Adipocyte (in vitro differentiated cells): ENCODE measurements at regions not wholly inside any gene's neighbourhood (a gene's known extent, or its start where the extent isn't known, plus 50 kb on each side); places are given as distances from the start of the nearest gene placed in this dataset.
"Not testable (repeated sequence)": the region's sequence is repeated elsewhere in the genome, so short reads cannot be mapped to it uniquely, and the experiment has no call there.

Experiments used
- DNase-seq: peaks from one replicate; pipeline ENCODE4 v3.0.0-alpha.2; 2015; ENCODE audit warnings: low read depth
- H3K27me3 ChIP-seq: replicated peaks from 2 replicates; pipeline ENCODE4 v1.7.0; 2013; ENCODE audit warnings: mild to moderate bottlenecking, low read length, moderate library complexity; ENCODE audit not compliant: control insufficient read depth, insufficient read depth
- H3K36me3 ChIP-seq: 2 replicates; pipeline ENCODE4 v1.7.0; 2013; ENCODE audit warnings: low read length, mild to moderate bottlenecking, moderate library complexity; ENCODE audit not compliant: control insufficient read depth, insufficient read depth, severe bottlenecking
- H3K4me1 ChIP-seq: 2 replicates; pipeline ENCODE4 v1.7.0; 2013; ENCODE audit warnings: mild to moderate bottlenecking, low read length, moderate library complexity; ENCODE audit not compliant: control insufficient read depth, insufficient read depth
- H3K4me3 ChIP-seq: 2 replicates; pipeline ENCODE4 v1.7.0; 2013; ENCODE audit warnings: mild to moderate bottlenecking, low read length, moderate library complexity
- H3K9ac ChIP-seq: 2 replicates; pipeline ENCODE4 v1.7.0; 2013; ENCODE audit warnings: mild to moderate bottlenecking, low read length, moderate library complexity
- H3K9me3 ChIP-seq: 2 replicates; pipeline ENCODE4 v1.7.0; 2013; ENCODE audit warnings: mild to moderate bottlenecking, low read length, moderate library complexity; ENCODE audit not compliant: control insufficient read depth

DNA sequence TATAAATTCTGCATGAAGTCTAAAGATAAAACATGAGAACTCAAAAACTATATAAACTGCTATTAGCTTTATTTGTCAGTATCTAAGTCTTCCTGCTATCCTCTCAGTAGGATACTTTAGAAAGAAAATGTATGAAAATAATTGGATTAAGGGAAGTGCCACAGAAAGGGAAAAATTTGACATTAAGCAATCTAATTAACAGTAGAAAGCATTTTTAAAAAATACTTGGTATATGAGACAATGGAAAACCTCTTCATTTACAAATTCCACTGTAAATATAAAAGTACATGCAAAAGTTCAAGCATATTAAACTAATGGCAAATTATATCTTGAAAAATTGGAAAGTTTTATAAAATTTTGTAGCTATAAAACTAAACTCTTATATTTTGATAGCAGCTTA lies 518.6 kb upstream of the NUDT12 start:
- H3K36me3 ChIP-seq: no peaks in the 10 kb centered on the region
- no peak overlapping the region for H3K9ac ChIP-seq
- no peak overlapping the region for H3K4me3 ChIP-seq
- no peaks in the 10 kb centered on the region for H3K27me3 ChIP-seq
- H3K4me1 ChIP-seq: no peaks in the 10 kb centered on the region
- no peak for DNase-seq
- no peaks in the 10 kb centered on the region for H3K9me3 ChIP-seq

DNA sequence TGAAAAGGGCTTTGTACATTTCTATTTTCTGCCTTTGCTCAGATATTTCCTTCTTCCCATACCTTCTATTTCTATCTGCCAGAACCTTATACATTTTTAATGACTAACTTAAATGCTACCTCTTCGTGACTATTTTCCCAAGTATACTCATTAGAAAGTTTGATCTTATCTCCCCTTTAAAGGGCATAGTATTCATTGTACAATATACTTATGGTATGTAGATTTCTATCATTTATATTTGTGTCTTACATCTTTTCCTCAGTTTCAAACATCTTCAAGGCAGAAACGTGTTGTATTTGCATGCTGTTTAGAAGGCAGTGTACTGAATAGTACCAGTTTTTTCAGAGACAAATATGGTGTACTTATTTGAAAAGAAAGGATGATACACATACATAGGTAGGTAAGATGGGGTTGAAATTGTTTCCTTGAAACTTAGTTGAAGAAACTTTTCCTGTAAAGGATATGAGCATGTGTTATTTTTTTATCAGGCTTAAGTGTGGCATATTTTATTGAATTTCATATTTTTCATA lies 518.1 kb upstream of the NUDT12 start:
- Histone ChIP-seq H3K36me3 (no peaks in the 10 kb centered on the region), H3K4me3 (no peak overlapping the region), H3K9me3 (no peaks in the 10 kb centered on the region), H3K27me3 (no peaks in the 10 kb centered on the region), H3K9ac (no peak overlapping the region), H3K4me1 (no peaks in the 10 kb centered on the region)
- no peak for DNase-seq

DNA sequence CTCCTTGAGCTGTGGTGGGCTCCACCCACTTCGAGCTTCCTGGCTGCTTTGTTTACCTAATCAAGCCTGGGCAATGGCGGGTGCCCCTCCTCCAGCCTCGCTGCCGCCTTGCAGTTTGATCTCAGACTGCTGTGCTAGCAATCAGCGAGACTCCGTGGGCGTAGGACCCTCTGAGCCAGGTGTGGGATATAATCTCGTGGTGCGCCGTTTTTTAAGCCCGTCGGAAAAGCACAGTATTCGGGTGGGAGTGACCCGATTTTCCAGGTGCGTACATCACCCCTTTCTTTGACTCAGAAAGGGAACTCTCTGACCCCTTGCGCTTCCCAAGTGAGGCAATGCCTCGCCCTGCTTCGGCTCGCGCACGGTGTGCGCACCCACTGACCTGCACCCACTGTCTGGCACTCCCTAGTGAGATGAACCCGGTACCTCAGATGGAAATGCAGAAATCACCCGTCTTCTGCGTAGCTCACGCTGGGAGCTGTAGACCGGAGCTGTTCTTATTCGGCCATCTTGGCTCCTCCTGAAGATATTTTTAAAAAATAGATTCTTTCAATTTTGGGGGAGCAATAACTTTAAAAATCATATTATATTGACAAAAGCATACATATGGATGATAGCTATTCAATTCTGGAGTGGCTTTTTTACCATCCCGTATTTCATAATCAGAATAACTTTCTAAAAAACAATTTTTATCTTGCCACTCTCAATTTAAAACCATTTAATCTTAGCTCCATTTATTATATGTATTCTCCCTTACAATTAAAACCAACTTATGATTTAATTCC lies 517.5 kb upstream of the NUDT12 start:
- DNase-seq, H3K4me1 ChIP-seq, H3K4me3 ChIP-seq, H3K36me3 ChIP-seq, H3K9me3 ChIP-seq, H3K27me3 ChIP-seq, H3K9ac ChIP-seq: not testable (repeated sequence)

DNA sequence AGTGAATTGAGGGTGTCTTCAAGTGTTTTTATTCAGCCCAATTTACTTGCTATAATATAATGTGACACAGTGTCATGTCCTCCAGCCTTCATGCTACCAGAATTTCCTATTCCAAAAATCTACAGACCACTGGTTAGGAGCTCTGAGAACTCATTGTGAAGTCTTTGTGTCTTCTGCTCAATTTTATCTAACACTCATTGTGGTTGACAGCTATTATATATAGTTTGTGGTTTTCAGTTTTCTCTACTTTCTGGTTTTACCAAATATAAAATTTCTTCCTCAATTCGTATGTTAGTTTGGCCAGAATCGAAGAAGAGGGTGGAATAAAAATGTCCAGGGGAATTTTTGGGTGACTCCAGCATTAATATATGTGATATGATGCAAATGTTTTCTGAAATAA lies 509.3 kb upstream of the NUDT12 start:
- Histone ChIP-seq H3K9ac (no peak overlapping the region), H3K4me1 (no peaks in the 10 kb centered on the region)

DNA sequence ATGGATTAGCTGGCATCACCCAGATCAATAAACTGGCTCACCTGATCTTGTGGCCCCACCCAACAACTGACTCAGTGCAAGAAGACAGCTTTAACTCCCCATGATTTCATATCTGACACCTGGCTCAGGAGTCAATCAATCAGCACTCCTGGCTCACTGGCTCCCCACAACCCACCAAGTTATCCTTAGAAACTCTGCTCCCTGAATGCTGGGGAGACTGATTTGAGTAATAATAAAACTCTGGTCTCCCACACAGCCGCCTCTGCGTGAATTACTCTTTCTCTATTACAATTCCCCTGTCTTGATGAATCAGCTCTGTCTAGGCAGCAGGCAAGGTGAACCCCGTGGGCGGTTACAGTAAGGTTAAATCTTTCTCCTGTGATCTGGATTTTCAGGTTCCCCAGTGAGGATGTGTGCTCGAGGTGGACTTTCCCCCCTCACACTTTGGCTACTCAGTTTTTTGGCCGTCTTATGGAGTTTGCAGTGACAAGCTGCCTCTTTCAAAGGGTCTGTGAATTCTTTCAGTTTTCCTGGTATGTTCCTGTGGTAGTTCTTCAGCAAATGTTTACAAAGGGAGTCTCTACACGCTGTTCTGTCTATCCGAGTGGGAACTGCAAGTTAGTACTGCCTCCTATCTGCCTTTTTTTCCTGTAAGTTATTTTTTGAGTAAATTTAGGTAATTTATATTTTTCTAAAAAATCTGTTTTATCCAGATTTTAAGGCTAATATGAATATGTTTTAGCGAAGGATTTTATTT lies 500.2 kb upstream of the NUDT12 start:
- no peaks in the 10 kb centered on the region for H3K27me3 ChIP-seq

More for the DNA sequence above, 509.3 kb upstream of the NUDT12 start:
- DNase-seq: no peak
- peaks cover 4% of the 10 kb centered on the region for H3K9me3 ChIP-seq
- no peaks in the 10 kb centered on the region for H3K27me3 ChIP-seq
- no peak overlapping the region for H3K4me3 ChIP-seq
- no peaks in the 10 kb centered on the region for H3K36me3 ChIP-seq

DNA sequence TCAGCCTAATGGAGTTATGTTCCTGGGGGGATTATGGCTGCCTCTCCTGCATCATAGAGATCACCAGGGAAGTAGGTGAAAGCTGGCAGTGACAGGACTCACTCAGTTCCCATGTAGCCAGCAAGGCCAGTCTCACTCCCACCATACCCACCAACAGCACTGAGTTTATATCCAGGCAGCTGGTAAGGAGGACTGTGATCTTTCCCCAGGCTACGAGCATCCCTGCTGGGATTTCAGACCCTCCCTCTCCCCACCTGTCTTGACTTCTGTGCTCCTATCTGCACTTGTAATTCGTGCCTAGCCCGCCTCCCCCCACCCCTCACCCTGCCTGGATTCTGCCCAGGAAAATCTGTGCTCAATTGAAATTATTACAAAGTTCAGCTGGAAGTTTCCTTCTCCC lies 499.1 kb upstream of the NUDT12 start:
- no peaks in the 10 kb centered on the region for H3K36me3 ChIP-seq
- no peaks in the 10 kb centered on the region for H3K27me3 ChIP-seq
- H3K9me3 ChIP-seq: no peaks in the 10 kb centered on the region
- H3K9ac ChIP-seq: no peak overlapping the region
- DNase-seq: no peak
- no peak overlapping the region for H3K4me3 ChIP-seq
- H3K4me1 ChIP-seq: no peaks in the 10 kb centered on the region

More for the DNA sequence above, 500.2 kb upstream of the NUDT12 start:
- Histone ChIP-seq H3K9me3 (no peaks in the 10 kb centered on the region), H3K4me1 (no peaks in the 10 kb centered on the region), H3K36me3 (no peaks in the 10 kb centered on the region), H3K9ac (no peak overlapping the region), H3K4me3 (no peak overlapping the region)
- DNase-seq: no peak

DNA sequence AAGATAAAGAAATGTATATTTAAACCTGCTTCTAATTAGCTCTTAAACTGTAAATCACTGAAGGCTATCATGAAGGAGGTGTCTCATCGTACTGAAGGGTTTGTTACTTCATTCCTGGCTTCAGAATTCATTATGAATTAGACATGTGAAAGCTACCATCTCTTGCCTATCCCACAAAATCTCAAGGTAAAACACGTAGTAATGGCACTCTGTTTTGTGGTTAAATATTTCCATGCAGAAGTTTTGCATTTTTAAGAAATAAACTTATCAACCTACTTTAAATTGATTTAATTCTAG lies 490.7 kb upstream of the NUDT12 start:
- peak; percentile 1 for DNase-seq
- no peak overlapping the region for H3K4me3 ChIP-seq
- no peak overlapping the region for H3K9ac ChIP-seq
- no peaks in the 10 kb centered on the region for H3K27me3 ChIP-seq
- no peaks in the 10 kb centered on the region for H3K9me3 ChIP-seq
- no peaks in the 10 kb centered on the region for H3K4me1 ChIP-seq
- no peaks in the 10 kb centered on the region for H3K36me3 ChIP-seq

DNA sequence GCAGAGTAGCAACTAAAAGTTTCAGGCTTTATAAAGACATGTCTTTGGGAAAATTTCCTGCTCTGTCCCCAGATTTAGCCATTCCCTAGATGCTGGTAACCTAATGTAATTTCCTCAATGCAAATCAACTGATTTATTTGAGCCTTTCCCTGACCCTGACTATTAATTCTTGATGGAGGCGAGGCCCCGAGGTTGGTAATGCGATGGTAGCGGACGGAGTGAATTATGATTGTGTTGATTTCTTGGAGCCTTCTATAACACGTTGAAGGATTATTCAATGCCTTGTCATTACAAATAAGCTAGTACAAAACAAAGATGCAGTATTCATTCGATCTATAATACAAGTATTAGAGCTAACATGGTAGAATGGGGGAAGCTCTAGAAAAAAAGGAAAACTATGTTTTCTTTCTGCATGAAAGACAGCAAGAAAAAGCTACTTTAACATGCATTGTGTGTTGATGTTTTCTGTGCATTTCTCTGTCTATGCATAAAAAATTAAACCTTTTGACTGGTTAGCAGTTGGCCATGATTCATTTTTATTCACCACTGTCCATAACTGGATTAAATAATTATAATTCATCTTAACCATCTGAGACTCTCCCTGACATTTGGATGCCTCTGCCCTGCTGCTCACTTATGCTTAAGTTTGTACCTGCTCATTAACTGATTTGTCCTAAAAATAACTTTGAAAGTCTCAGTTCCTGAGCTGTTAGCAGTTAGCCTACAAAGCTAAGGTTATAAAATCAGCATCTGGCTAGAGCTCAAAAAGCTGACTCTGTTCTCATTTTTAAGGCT lies 490.2 kb upstream of the NUDT12 start:
- Histone ChIP-seq H3K27me3 (no peaks in the 10 kb centered on the region), H3K9me3 (no peaks in the 10 kb centered on the region), H3K9ac (no peak overlapping the region), H3K4me1 (no peaks in the 10 kb centered on the region), H3K36me3 (no peaks in the 10 kb centered on the region), H3K4me3 (no peak overlapping the region)
- no peak for DNase-seq

DNA sequence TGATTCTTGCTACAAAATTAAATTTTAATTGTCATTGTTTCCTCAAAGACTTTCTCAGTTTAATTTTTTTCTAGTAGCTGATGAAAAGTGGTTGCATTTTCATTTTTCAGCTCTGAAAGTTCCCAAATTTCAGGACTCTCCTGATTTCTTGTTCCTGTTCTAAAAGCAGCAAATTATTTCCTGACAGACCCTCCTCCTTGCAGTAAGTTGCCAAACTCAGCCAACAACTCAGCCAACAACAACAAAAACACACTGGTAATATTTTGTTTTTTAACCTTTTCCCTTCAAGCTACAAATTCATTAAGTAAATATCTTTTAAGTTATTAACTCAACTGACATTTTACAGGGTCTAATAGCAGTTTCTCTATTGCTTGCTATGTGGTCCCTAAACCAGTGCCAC lies 487.8 kb upstream of the NUDT12 start:
- Histone ChIP-seq H3K9me3 (no peaks in the 10 kb centered on the region), H3K36me3 (no peaks in the 10 kb centered on the region), H3K4me3 (no peak overlapping the region), H3K4me1 (no peaks in the 10 kb centered on the region), H3K27me3 (no peaks in the 10 kb centered on the region), H3K9ac (no peak overlapping the region)
- DNase-seq: peak; percentile 7

DNA sequence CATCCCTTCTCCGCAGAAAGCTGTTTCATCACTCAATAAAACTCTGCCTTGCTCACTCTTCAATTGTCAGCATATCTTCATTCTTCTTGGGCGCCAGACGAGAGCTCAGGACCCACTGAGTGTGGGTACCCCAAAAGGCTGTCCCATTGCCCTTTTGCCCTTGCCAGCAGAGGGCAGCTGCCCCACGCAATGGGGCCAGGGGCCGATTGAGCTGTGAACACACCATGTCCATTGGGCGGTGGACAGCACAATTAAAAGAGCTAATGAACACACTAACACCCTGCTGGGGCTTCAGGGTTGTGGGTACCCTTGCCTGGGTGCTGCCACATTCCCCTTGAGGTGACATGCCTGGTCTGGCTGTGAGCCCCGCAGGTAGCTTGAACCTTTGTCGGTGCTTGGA lies 487.2 kb upstream of the NUDT12 start:
- Histone ChIP-seq H3K9me3 (no peaks in the 10 kb centered on the region), H3K4me1 (no peaks in the 10 kb centered on the region), H3K9ac (no peak overlapping the region), H3K4me3 (no peak overlapping the region), H3K36me3 (no peaks in the 10 kb centered on the region), H3K27me3 (no peaks in the 10 kb centered on the region)
- no peak for DNase-seq

DNA sequence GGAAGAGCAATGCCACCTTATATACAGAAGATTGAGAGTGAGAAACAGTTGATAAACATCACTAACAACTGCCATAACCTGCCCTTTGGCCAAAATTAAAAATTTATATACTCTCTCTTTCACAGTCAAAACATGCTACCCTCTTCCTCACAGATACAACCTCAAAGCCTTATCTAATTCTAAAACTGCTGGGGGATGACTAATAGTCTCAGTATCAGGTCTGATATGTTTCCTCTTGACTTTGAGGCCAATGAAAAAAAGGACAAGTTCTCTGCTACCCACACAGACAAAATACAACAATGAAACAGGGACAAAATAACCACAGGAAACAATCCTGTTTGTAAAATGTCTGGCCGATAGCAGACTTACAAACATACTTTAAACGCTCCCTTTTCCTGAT lies 485.6 kb upstream of the NUDT12 start:
- H3K36me3 ChIP-seq: no peaks in the 10 kb centered on the region
- no peak overlapping the region for H3K4me3 ChIP-seq
- DNase-seq: no peak
- H3K27me3 ChIP-seq: no peaks in the 10 kb centered on the region
- no peaks in the 10 kb centered on the region for H3K4me1 ChIP-seq
- H3K9me3 ChIP-seq: no peaks in the 10 kb centered on the region
- H3K9ac ChIP-seq: no peak overlapping the region
